ENCODE measurements at regions not wholly inside any gene's neighbourhood (a gene's known extent, or its start where the extent isn't known, plus 50 kb on each side); places are given as distances from the start of the nearest gene placed in this dataset.
A peak's percentile ranks its signal among the peaks of the same experiment; 100 is the strongest.
"Not testable (repeated sequence)": the region's sequence is repeated elsewhere in the genome, so short reads cannot be mapped to it uniquely, and the experiment has no call there.

DNA sequence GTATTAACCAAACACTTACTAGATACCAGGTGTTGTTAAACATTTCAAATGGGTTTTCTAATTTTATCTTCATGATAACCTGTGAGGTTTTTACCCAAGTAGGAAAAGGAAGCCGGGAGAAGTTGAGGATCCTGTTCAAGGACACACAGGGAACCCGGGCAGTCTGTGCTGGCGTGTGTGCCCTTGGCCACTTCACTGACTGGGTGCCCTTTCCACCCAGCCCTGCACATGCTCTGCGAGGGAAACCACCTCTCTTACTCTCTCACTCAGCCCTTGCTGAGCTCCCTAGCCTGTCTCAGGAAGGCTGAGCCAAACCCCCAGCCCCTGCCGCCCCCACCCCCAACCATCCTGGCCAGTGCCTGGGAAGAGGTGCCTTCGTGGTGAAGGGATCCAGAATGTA lies 51.8 kb downstream of the TEX44 start:
- no peak for DNase-seq

DNA sequence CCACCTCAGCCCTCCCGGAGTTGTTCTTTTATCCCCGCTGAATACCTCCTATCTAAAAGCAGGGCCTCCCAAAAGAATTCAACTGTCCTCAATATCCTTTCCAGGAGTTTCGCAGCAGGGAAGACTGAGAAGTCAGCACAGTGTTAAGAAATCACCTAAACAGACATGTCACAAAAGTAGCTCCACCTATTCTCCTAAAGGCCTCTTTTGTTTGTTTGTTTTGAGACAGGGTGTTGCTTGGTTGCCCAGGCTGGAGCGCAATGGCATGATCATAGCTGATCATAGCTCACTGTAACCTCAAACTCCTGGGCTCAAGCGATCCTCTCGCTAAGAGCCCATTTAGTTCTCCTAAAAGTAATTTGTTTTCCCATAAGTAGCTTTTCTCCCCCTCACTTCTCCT lies 53.8 kb downstream of the TEX44 start:
- DNase-seq: no peak

DNA sequence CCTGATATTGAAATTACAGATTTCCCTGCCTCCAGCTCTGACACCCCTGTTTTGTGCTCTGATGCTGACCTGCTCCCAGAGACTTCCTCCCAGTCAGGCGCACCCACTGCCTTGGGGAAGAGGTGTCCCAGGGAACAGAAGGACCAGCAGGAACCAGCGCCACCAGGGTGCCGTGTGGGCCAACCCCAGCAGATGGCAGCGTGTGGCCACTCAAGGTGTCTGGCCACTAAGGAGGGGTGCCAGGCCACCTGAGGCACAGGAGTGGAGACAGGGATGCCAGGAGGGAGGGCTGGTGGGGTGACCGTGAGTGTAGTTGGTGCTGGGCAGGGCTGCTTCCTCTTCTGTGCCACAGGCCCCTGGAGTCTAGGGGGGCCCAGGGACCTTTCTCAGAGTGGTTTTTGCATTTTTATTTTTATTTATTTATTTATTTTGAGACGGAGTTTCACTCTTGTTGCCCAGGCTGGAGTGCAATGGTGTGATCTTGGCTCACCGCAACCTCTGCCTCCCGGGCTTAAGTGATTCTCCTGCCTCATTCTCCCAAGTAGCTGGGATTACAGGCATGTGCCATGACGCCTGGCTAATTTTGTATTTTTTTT lies 56.0 kb downstream of the TEX44 start:
- peak; percentile 78 for DNase-seq

DNA sequence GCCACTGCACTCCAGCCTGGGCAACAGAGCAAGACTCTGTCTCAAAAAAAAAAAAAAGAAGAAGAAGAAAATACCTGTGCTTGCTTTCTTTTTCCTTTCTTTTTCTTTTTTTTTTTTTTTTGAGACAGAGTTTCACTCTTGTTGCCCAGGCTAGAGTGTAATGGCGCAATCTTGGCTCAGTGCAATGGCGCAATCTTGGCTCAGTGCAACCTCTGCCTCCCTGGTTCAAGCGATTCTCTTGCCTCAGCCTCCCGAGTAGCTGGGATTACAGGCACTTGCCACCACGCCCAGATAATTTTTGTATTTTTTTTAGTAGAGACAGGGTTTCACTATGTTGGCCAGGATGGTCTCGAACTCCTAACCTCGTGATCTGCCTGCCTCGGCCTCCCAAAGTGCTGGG lies 56.8 kb upstream of the PTMA start:
- DNase-seq: not testable (repeated sequence)

DNA sequence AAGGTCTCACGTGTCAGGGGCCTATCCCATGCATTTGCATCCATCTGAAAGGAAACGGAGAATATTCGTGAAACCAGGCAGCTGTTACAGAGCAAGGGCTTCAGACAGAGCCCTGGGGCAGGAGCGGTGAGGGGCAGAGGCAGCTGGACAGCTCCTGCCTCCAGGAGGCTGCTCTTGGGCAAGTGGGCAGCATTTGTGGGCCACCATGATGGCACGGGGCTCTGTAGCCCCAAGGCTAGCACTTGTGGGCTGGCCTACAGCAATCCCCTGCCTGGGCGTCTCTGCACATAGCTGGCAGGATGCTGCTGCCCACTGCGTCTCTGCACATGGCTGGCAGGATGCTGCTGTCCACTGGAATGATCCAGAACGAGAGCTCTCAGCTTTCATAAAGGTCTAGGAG lies 52.8 kb upstream of the PTMA start:
- no peak for DNase-seq

DNA sequence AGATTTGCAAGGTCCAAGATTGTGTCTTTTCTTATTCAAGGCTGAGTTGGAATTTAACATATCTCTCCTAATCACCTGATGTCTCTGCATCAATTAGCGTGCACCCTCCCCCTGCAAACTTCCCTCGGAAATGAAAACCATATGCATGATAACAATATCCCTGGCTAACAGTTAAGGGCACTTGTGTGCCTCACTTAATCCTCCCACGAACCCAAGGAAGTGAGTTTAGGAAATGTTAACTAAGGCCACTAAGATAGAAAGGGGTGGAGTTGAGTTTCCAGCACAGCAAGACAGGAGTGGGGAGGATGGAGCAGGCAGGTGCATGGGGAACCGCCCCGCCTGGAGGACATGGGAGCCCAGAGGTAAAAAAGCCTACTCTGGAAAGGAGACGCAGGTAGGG lies 52.4 kb upstream of the PTMA start:
- DNase-seq: no peak

All from stimulated activated CD8-positive, alpha-beta memory T cell treated with anti-CD3 and anti-CD28 coated beads, Interleukin-4, amount 100 ng/mL, for 48 hours (primary cell).